Neural crest cell (in vitro differentiated cells): ENCODE measurements at regions not wholly inside any gene's neighbourhood (a gene's known extent, or its start where the extent isn't known, plus 50 kb on each side); places are given as distances from the start of the nearest gene placed in this dataset.
"Not testable (repeated sequence)": the region's sequence is repeated elsewhere in the genome, so short reads cannot be mapped to it uniquely, and the experiment has no call there.

Source experiments
- DNase-seq: peaks from one replicate; pipeline ENCODE4 v3.0.0; 2021; ENCODE audit warnings: low read depth, mixed read lengths, low spot score
- H3K27ac Mint-ChIP-seq: one replicate; pipeline ENCODE4 v1.8.0; 2021; ENCODE audit warnings: mild to moderate bottlenecking, mixed read lengths; ENCODE audit not compliant: unreplicated experiment
- H3K27me3 Mint-ChIP-seq: 2 replicates; pipeline ENCODE4 v1.8.0; 2021; ENCODE audit warnings: low read depth, mild to moderate bottlenecking, mixed read lengths
- H3K36me3 Mint-ChIP-seq: 2 replicates; pipeline ENCODE4 v1.8.0; 2021; ENCODE audit warnings: low read depth, mild to moderate bottlenecking, mixed read lengths
- H3K4me1 Mint-ChIP-seq: 2 replicates; pipeline ENCODE4 v1.8.0; 2021; ENCODE audit warnings: mixed read lengths
- H3K4me3 Mint-ChIP-seq: one replicate; pipeline ENCODE4 v1.8.0; 2021; ENCODE audit warnings: mild to moderate bottlenecking, mixed read lengths
- H3K9me3 Mint-ChIP-seq: 2 replicates; pipeline ENCODE4 v1.8.0; 2021; ENCODE audit warnings: mixed read lengths
- CTCF ChIP-seq: fragments of 200-600 bp; sonication (generic); conservative IDR thresholded peaks from 2 replicates; pipeline ENCODE4 v1.5.0; 2021; ENCODE audit warnings: antibody characterized with exemption, mild to moderate bottlenecking

GRCh38 chr6:86331265-86331840 lies 606.0 kb upstream of the HTR1E start:
- no peaks in the 10 kb centered on the region for H3K4me1 Mint-ChIP-seq
- no peak overlapping the region for H3K4me3 Mint-ChIP-seq
- no peaks in the 10 kb centered on the region for H3K36me3 Mint-ChIP-seq
- H3K27ac Mint-ChIP-seq, result no peak overlapping the region
- no peaks in the 10 kb centered on the region for H3K9me3 Mint-ChIP-seq
- no peak for TF ChIP-seq CTCF
- H3K27me3 Mint-ChIP-seq, result no peaks in the 10 kb centered on the region
- DNase-seq, result no peak

GRCh38 chr6:86306210-86306609 lies 631.1 kb upstream of the HTR1E start:
- H3K27ac Mint-ChIP-seq, result no peak overlapping the region
- no peak overlapping the region for H3K4me3 Mint-ChIP-seq
- no peaks in the 10 kb centered on the region for H3K27me3 Mint-ChIP-seq
- no peak for TF ChIP-seq CTCF
- no peaks in the 10 kb centered on the region for H3K36me3 Mint-ChIP-seq
- H3K4me1 Mint-ChIP-seq, result no peaks in the 10 kb centered on the region
- H3K9me3 Mint-ChIP-seq, result peaks cover 12% of the 10 kb centered on the region
- no peak for DNase-seq

GRCh38 chr6:86285876-86286275 lies 643.2 kb upstream of the SYNCRIP start:
- no peak overlapping the region for H3K4me3 Mint-ChIP-seq
- H3K9me3 Mint-ChIP-seq, result peaks cover 10% of the 10 kb centered on the region
- no peaks in the 10 kb centered on the region for H3K27me3 Mint-ChIP-seq
- no peak for TF ChIP-seq CTCF
- DNase-seq, result no peak
- H3K4me1 Mint-ChIP-seq, result no peaks in the 10 kb centered on the region
- peaks cover 3% of the 10 kb centered on the region for H3K36me3 Mint-ChIP-seq
- no peak overlapping the region for H3K27ac Mint-ChIP-seq

GRCh38 chr6:86284809-86285480 lies 642.3 kb upstream of the SYNCRIP start:
- not testable (repeated sequence) for H3K9me3 Mint-ChIP-seq, DNase-seq

GRCh38 chr6:86283596-86283995 lies 640.9 kb upstream of the SYNCRIP start:
- DNase-seq, H3K4me3 Mint-ChIP-seq, H3K4me1 Mint-ChIP-seq, H3K36me3 Mint-ChIP-seq, H3K27ac Mint-ChIP-seq, H3K27me3 Mint-ChIP-seq: not testable (repeated sequence)
- peaks cover 11% of the 10 kb centered on the region for H3K9me3 Mint-ChIP-seq

More at GRCh38 chr6:86284809-86285480, 642.3 kb upstream of the SYNCRIP start:
- not testable (repeated sequence) for H3K27ac Mint-ChIP-seq, H3K4me1 Mint-ChIP-seq, H3K27me3 Mint-ChIP-seq, H3K4me3 Mint-ChIP-seq, H3K36me3 Mint-ChIP-seq

GRCh38 chr6:86276056-86276455 lies 633.4 kb upstream of the SYNCRIP start:
- H3K27ac Mint-ChIP-seq, result no peak overlapping the region
- H3K9me3 Mint-ChIP-seq, result peaks cover 2% of the 10 kb centered on the region
- no peaks in the 10 kb centered on the region for H3K27me3 Mint-ChIP-seq
- no peak overlapping the region for H3K4me3 Mint-ChIP-seq
- no peak for DNase-seq
- H3K4me1 Mint-ChIP-seq, result no peaks in the 10 kb centered on the region
- TF ChIP-seq CTCF, result no peak
- H3K36me3 Mint-ChIP-seq, result no peaks in the 10 kb centered on the region
